HG03196 (cell line): ENCODE measurements at regions not wholly inside any gene's neighbourhood (a gene's known extent, or its start where the extent isn't known, plus 50 kb on each side); places are given as distances from the start of the nearest gene placed in this dataset.
"Not testable (repeated sequence)": the region's sequence is repeated elsewhere in the genome, so short reads cannot be mapped to it uniquely, and the experiment has no call there.

Source experiments
- ATAC-seq: cut with Tn5 transposase; IDR thresholded peaks from one replicate; pipeline ENCODE4 v1.9.1; 2021; ENCODE audit not compliant: unreplicated experiment

DNA sequence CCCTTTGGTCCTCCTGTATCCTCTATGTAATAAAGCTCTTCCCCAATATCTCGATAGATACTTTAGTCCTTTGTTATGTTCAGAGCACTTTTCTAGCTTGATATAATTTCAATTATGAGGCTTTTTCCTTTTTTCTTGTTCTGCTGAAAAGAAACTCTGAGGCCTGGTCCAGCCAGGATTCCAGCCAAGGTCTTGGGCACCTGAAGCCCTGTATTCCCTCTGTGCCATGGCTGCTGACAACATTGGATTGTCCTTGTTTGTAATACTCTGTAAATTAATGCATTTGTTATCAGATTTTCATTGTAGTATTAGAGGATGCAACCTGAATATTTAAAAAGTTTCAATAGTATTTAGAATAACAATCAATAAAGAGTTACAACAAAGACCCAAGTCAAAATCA is 67.9 kb upstream of the ADAMTS5 start:
- no peak for ATAC-seq

DNA sequence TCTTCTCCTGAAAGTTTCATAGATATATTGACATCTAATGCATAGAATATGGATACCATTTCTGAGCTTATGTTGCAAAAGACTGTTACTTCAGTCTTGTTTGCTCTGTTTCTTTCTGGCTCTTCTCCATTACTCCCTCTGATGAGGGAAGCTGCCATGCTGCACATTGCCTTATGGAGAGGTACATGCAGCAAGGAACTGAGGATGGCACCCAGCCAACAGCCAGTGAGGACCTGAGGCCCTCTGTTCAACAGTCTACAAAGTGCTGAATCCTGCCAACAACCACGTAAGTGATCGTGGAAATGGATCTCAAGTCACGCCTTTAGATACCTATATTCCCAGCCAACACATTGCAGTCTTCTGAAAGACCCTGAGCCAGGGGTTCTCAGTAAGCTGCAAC is 66.6 kb upstream of the ADAMTS5 start:
- ATAC-seq: no peak

DNA sequence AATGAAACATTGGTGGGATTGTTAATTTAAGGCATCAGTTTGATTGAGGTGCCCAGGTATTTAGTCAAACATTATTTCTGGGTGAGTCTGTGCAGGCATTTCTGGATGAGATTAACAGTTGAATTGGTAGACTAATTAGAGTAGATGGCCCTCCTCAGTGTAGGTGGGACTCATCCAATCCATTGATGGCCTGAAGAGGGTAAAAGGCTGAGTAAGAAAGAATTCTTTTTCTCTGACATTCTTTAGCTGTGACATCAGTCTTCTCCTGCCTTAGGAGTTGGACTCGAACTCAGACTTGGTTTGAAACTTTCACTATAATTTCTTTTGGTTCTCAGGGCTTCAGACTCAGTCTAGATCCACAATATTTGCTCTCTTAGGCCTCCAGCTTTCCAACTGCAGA is 59.6 kb upstream of the ADAMTS5 start:
- no peak for ATAC-seq

DNA sequence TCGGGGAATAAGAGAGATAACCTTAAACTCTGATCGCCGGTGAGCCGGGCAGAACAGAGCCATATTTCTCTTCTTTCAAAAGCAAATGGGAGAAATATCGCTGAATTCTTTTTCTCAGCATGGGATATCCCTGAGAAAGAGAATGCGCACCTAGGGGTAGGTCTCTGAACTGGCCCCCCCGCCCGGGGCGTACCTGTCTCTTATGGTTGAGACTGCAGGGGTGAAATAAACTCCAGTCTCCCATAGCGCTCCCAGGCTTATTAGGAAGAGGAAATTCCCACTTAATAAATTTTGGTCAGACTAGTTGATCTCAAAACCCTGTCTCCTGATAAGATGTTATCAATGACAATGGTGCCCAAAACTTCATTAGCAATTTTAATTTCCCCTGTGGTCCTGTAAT is 58.8 kb upstream of the ADAMTS5 start:
- ATAC-seq: not testable (repeated sequence)

DNA sequence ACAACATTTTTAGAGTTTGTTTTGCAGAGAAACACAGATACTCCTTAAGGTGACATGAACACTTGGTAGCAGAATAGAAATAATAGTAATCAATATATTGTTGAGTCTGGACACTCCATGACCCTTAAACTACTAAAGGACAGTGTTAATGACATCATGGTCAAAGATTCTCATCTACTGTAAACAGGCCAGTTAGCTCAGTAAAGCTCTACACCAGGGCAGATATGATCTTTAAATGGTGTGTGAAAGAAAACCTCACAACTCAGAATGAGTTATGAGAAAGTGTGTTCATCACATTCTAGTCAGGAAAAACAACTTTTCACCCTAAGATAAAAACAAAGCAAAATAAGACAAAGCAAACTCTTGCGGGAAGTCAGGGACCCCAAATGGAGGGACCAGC is 58.1 kb upstream of the ADAMTS5 start:
- no peak for ATAC-seq

DNA sequence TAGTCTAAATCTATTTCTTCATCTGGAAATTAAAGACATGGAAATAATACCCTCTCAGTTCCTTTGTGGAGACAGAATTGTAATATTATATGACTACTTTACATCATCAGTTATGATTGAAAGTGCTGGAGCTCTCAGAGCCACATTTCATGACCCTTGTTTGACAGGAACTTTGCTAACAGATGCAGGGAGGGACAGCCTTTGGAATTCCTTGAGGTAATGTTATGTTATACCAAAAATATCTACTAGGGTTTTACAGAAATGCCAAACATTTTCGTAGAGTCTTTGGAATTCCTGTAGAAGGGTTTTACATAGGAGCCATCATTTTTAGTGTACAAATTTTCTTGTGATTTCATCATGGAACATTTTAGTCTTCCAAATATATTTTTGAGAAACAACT is 57.4 kb upstream of the ADAMTS5 start:
- no peak for ATAC-seq

DNA sequence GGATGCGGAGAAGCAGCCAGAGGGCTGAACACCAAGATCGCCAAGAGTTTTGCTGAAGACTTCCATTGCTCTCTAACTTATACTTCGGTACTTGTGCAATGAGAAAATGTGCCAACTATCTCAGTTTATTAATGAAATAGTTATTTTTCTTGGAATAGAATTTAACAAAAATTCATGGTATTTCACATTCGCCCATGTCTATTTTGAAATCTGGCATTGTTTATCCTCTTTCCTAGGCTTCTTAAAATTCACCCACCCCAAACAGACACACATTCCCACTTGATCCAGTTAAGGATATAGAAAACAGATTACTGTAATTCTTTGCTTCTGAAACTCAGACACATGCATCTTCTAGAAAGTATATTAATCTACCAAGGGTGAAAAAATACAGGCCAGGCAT is 56.3 kb upstream of the ADAMTS5 start:
- no peak for ATAC-seq

DNA sequence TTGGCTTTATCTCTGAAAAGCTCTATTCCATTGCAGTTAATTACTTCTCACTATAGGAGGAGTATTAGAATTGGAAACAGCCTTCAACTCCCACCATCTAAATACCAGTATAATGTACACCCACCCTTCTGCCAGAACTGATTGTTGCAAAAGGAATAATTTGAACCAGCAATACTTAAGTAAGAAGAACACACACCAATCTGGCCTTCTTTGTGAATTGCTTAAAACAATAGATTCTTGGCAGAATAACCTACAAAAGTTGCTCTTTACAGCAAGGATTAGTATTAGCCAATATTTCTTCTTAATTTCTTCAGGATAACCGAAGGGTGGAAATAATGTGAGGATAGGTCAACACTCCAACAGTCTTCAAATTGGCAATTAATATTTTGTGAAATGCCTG is 54.9 kb upstream of the ADAMTS5 start:
- ATAC-seq: no peak

DNA sequence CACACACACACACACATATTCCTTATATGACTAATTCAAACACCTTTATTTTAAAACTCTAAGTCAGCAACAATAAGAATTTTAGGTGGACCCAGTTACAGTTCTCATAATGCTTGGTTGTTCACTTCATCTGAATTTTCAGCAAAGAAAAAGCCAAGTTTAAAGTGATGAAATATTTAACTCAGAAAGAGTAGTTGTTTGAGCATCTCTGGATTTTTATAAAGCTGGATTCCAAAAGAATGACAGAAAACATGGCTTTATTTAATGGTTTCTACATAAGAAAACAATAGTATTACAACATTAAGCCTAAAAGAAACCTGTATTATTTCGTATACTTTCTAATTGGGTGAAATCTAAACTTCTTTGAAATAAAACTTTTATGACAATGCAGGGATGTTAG is 54.2 kb upstream of the ADAMTS5 start:
- ATAC-seq: no peak

DNA sequence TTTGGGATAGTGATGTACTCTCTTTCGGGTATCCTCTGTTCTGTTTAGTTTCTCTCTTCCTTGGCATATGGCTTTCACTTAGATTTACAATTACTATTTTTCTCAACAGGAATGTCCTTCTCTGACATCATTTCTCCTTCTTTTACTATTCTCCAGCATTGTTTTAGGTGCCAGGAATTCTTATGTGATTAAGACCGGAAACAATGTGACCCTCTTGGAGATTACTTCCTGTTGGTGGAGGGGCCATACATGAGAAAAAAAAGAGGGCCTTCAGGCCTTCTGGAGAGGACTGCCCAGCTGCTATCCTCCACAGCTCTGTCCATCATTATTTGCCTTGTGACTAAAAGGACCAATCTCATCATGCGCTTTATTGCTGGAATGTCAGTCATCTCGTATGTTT is 50.4 kb upstream of the ADAMTS5 start:
- no peak for ATAC-seq
